ENCODE measurements at regions not wholly inside any gene's neighbourhood (a gene's known extent, or its start where the extent isn't known, plus 50 kb on each side); places are given as distances from the start of the nearest gene placed in this dataset.

GRCh38 chr4:66921433-66921832, 623.9 kb downstream of the CENPC start:
- 5 to 100% (median 59%) methylated on average over 1 to 5 of the region's 5 CpGs for WGBS, 10 experiments
- no peaks in the 10 kb centered on the region for H3K4me1 ChIP-seq (replicated peaks in 1 of 2)
- H3K4me3 ChIP-seq: no peak overlapping the region
- H3K27ac ChIP-seq: no peak overlapping the region
- no peak for ATAC-seq (replicated peaks in 6 of 8)
- in situ Hi-C loops (cut with MboI; ENCODE audit: low pct_unique_long_range_greater_than_20kb in 2 of 9, low sequenced_read_pairs in 9 of 9, unreplicated experiment in 9 of 9): no loop called here

GRCh38 chr4:66920514-66920913, 624.8 kb downstream of the CENPC start:
- 0 to 85% (median 66%) methylated on average over 1 to 6 of the region's 10 CpGs; no CpG with 5 or more reads in 4 of the 10 experiments for WGBS, 10 experiments
- Histone ChIP-seq H3K4me1 (replicated peaks in 1 of 2) (no peaks in the 10 kb centered on the region), H3K27ac (no peak overlapping the region), H3K4me3 (no peak overlapping the region)
- in situ Hi-C loops (cut with MboI; ENCODE audit: low pct_unique_long_range_greater_than_20kb in 2 of 9, low sequenced_read_pairs in 9 of 9, unreplicated experiment in 9 of 9): no loop called here
- ATAC-seq (replicated peaks in 6 of 8): no peak

- 14 to 100% (median 89%) methylated on average over 1 to 2 of the region's 2 CpGs; no CpG with 5 or more reads in 1 of the 10 experiments for WGBS, 10 experiments
- Histone ChIP-seq H3K27ac (no peak overlapping the region), H3K4me1 (replicated peaks in 1 of 2) (no peaks in the 10 kb centered on the region), H3K4me3 (no peak overlapping the region)
- in situ Hi-C loops (cut with MboI; ENCODE audit: low pct_unique_long_range_greater_than_20kb in 2 of 9, low sequenced_read_pairs in 9 of 9, unreplicated experiment in 9 of 9): no loop called here
- no peak for ATAC-seq (replicated peaks in 6 of 8)
These were observed 633.4 kb downstream of the CENPC start for GRCh38 chr4:66911880-66912279.

GRCh38 chr4:66906314-66906713, 639.0 kb downstream of the CENPC start:
- WGBS, 10 experiments: 0 to 60% (median 22%) methylated on average over 1 to 2 of the region's 2 CpGs; no CpG with 5 or more reads in 3 of the 10 experiments

GRCh38 chr4:66899422-66900065, 645.8 kb downstream of the CENPC start:
- in situ Hi-C loops (cut with MboI; ENCODE audit: low pct_unique_long_range_greater_than_20kb in 2 of 9, low sequenced_read_pairs in 9 of 9, unreplicated experiment in 9 of 9): no loop called here
- ATAC-seq (replicated peaks in 6 of 8): no peak
- H3K27ac ChIP-seq: no peak overlapping the region
- 32 to 90% (median 83%) methylated on average over 2 to 6 of the region's 26 CpGs; no CpG with 5 or more reads in 4 of the 10 experiments for whole genome bisulfite sequencing, 10 experiments
- no peaks in the 10 kb centered on the region for H3K4me1 ChIP-seq (replicated peaks in 1 of 2)
- no peak overlapping the region for H3K4me3 ChIP-seq

More at GRCh38 chr4:66906314-66906713, 639.0 kb downstream of the CENPC start:
- Histone ChIP-seq H3K4me1 (replicated peaks in 1 of 2) (no peaks in the 10 kb centered on the region), H3K4me3 (no peak overlapping the region), H3K27ac (no peak overlapping the region)
- ATAC-seq (replicated peaks in 6 of 8): no peak
- in situ Hi-C loops (cut with MboI; ENCODE audit: low pct_unique_long_range_greater_than_20kb in 2 of 9, low sequenced_read_pairs in 9 of 9, unreplicated experiment in 9 of 9): no loop called here

GRCh38 chr4:66893807-66894206, 651.5 kb downstream of the CENPC start:
- no peak for ATAC-seq (replicated peaks in 6 of 8)
- Histone ChIP-seq H3K27ac (no peak overlapping the region), H3K4me1 (replicated peaks in 1 of 2) (no peaks in the 10 kb centered on the region), H3K4me3 (no peak overlapping the region)
- 7 to 100% (median 65%) methylated on average over 1 of the region's 1 CpG; no CpG with 5 or more reads in 2 of the 10 experiments for WGBS, 10 experiments
- in situ Hi-C loops (cut with MboI; ENCODE audit: low pct_unique_long_range_greater_than_20kb in 2 of 9, low sequenced_read_pairs in 9 of 9, unreplicated experiment in 9 of 9): no loop called here

- in situ Hi-C loops (cut with MboI; ENCODE audit: low pct_unique_long_range_greater_than_20kb in 2 of 9, low sequenced_read_pairs in 9 of 9, unreplicated experiment in 9 of 9): no loop called here
- Histone ChIP-seq H3K27ac (no peak overlapping the region), H3K4me1 (replicated peaks in 1 of 2) (peaks cover 0 to 3% of the 10 kb centered on the region in 2 donors), H3K4me3 (no peak overlapping the region)
- 50 to 80% methylated on average over 1 of the region's 1 CpG; no CpG with 5 or more reads in 8 of the 10 experiments for WGBS, 10 experiments
- no peak for ATAC-seq (replicated peaks in 6 of 8)
These were observed 658.2 kb downstream of the CENPC start for GRCh38 chr4:66887061-66887460.

- no peak for ATAC-seq (replicated peaks in 6 of 8)
- 0 to 100% (median 71%) methylated on average over 1 of the region's 1 CpG; no CpG with 5 or more reads in 2 of the 10 experiments for WGBS, 10 experiments
- in situ Hi-C loops (cut with MboI; ENCODE audit: low pct_unique_long_range_greater_than_20kb in 2 of 9, low sequenced_read_pairs in 9 of 9, unreplicated experiment in 9 of 9): no loop called here
- Histone ChIP-seq H3K4me3 (no peak overlapping the region), H3K4me1 (replicated peaks in 1 of 2) (peaks cover 0 to 3% of the 10 kb centered on the region in 2 donors), H3K27ac (no peak overlapping the region)
These were observed 659.7 kb downstream of the CENPC start for GRCh38 chr4:66885501-66886165.

GRCh38 chr4:66876946-66877345, 668.4 kb downstream of the CENPC start:
- WGBS, 10 experiments: 62 to 100% (median 82%) methylated on average over 2 of the region's 2 CpGs; no CpG with 5 or more reads in 2 of the 10 experiments
- Histone ChIP-seq H3K4me3 (no peak overlapping the region), H3K4me1 (replicated peaks in 1 of 2) (peaks cover 0 to 9% of the 10 kb centered on the region in 2 donors), H3K27ac (no peak overlapping the region)
- no peak for ATAC-seq (replicated peaks in 6 of 8)
- in situ Hi-C loops (cut with MboI; ENCODE audit: low pct_unique_long_range_greater_than_20kb in 2 of 9, low sequenced_read_pairs in 9 of 9, unreplicated experiment in 9 of 9): no loop called here

GRCh38 chr4:66872661-66873060, 672.6 kb downstream of the CENPC start:
- H3K27ac ChIP-seq: no peak overlapping the region
- H3K4me1 ChIP-seq (replicated peaks in 1 of 2): peaks cover 0 to 9% of the 10 kb centered on the region in 2 donors
- no peak overlapping the region for H3K4me3 ChIP-seq
- WGBS, 10 experiments: 14 to 100% (median 85%) methylated on average over 1 of the region's 1 CpG; no CpG with 5 or more reads in 2 of the 10 experiments
- no peak for ATAC-seq (replicated peaks in 6 of 8)
- in situ Hi-C loops (cut with MboI; ENCODE audit: low pct_unique_long_range_greater_than_20kb in 2 of 9, low sequenced_read_pairs in 9 of 9, unreplicated experiment in 9 of 9): no loop called here

- no peak overlapping the region for H3K4me3 ChIP-seq
- no peak overlapping the region for H3K27ac ChIP-seq
- ATAC-seq (replicated peaks in 6 of 8): no peak
- no peaks in the 10 kb centered on the region for H3K4me1 ChIP-seq (replicated peaks in 1 of 2)
- in situ Hi-C loops (cut with MboI; ENCODE audit: low pct_unique_long_range_greater_than_20kb in 2 of 9, low sequenced_read_pairs in 9 of 9, unreplicated experiment in 9 of 9): no loop called here
These were observed 681.8 kb downstream of the CENPC start for GRCh38 chr4:66863481-66863880.

GRCh38 chr4:66855956-66856355, 689.3 kb downstream of the CENPC start:
- H3K4me3 ChIP-seq: no peak overlapping the region
- H3K4me1 ChIP-seq (replicated peaks in 1 of 2): no peaks in the 10 kb centered on the region
- in situ Hi-C loops (cut with MboI; ENCODE audit: low pct_unique_long_range_greater_than_20kb in 2 of 9, low sequenced_read_pairs in 9 of 9, unreplicated experiment in 9 of 9): no loop called here
- ATAC-seq (replicated peaks in 6 of 8): no peak
- no peak overlapping the region for H3K27ac ChIP-seq
- 0 to 100% (median 89%) methylated on average over 1 of the region's 1 CpG; no CpG with 5 or more reads in 3 of the 10 experiments for WGBS, 10 experiments

GRCh38 chr4:66853845-66854244, 691.5 kb downstream of the CENPC start:
- no peak for ATAC-seq (replicated peaks in 6 of 8)
- 22 to 100% (median 70%) methylated on average over 1 to 3 of the region's 3 CpGs for WGBS, 10 experiments
- in situ Hi-C loops (cut with MboI; ENCODE audit: low pct_unique_long_range_greater_than_20kb in 2 of 9, low sequenced_read_pairs in 9 of 9, unreplicated experiment in 9 of 9): no loop called here

More at GRCh38 chr4:66853845-66854244, 691.5 kb downstream of the CENPC start:
- Histone ChIP-seq H3K4me1 (replicated peaks in 1 of 2) (peaks cover 0 to 9% of the 10 kb centered on the region in 2 donors), H3K27ac (no peak overlapping the region), H3K4me3 (no peak overlapping the region)

Measured in motor neuron (in vitro differentiated cells).